H9 (cell line): ENCODE measurements at regions not wholly inside any gene's neighbourhood (a gene's known extent, or its start where the extent isn't known, plus 50 kb on each side); places are given as distances from the start of the nearest gene placed in this dataset.

Experiments used
- DNase-seq: peaks from one replicate; pipeline ENCODE4 v3.0.0-alpha.2; 2017
- H2AFZ ChIP-seq: one replicate; pipeline ENCODE4 v1.6.1; 2013; ENCODE audit warnings: mild to moderate bottlenecking, low read length, control low read depth, moderate library complexity
- H2AK5ac ChIP-seq: 2 replicates; pipeline ENCODE4 v1.6.1; 2013; ENCODE audit warnings: low read length, control low read depth, mixed read lengths; ENCODE audit not compliant: insufficient read length
- H2BK120ac ChIP-seq: one replicate; pipeline ENCODE4 v1.6.1; 2013; ENCODE audit warnings: low read depth, mild to moderate bottlenecking, low read length, control low read depth, inconsistent platforms; ENCODE audit not compliant: poor library complexity, severe bottlenecking
- H2BK12ac ChIP-seq: 2 replicates; pipeline ENCODE4 v1.6.1; 2013; ENCODE audit warnings: low read length, control low read depth, mixed read lengths, low read depth; ENCODE audit not compliant: insufficient read length
- H2BK15ac ChIP-seq: 2 replicates; pipeline ENCODE4 v1.6.1; 2013; ENCODE audit warnings: low read depth, low read length, control low read depth
- H2BK20ac ChIP-seq: one replicate; pipeline ENCODE4 v1.6.1; 2013; ENCODE audit warnings: low read depth, mild to moderate bottlenecking, low read length, control low read depth, inconsistent platforms; ENCODE audit not compliant: poor library complexity, severe bottlenecking
- H2BK5ac ChIP-seq: 2 replicates; pipeline ENCODE4 v1.6.1; 2013; ENCODE audit warnings: low read length, control low read depth, mixed read lengths; ENCODE audit not compliant: insufficient read length
- H3K14ac ChIP-seq: 2 replicates; pipeline ENCODE4 v1.6.1; 2013; ENCODE audit warnings: low read length, control low read depth; ENCODE audit not compliant: insufficient read depth
- H3K18ac ChIP-seq: 2 replicates; pipeline ENCODE4 v1.6.1; 2013; ENCODE audit warnings: low read depth, mild to moderate bottlenecking, mixed read lengths, low read length, control low read depth; ENCODE audit not compliant: insufficient read length
- H3K23ac ChIP-seq: 2 replicates; pipeline ENCODE4 v1.6.1; 2013; ENCODE audit warnings: low read length, control low read depth, mixed read lengths, low read depth; ENCODE audit not compliant: insufficient read length
- H3K23me2 ChIP-seq: 2 replicates; pipeline ENCODE4 v1.6.1; 2013; ENCODE audit warnings: low read depth, mild to moderate bottlenecking, mixed read lengths, low read length, control low read depth; ENCODE audit not compliant: insufficient read length, poor library complexity, severe bottlenecking
- H3K27ac ChIP-seq: 2 replicates; pipeline ENCODE4 v1.5.1; 2013; ENCODE audit warnings: low read length, control low read depth, mixed read lengths, low read depth; ENCODE audit not compliant: insufficient read length
- H3K27me3 ChIP-seq: 2 replicates; pipeline ENCODE4 v1.6.1; 2013; ENCODE audit warnings: low read length, control low read depth, inconsistent platforms; ENCODE audit not compliant: insufficient read depth
- H3K4ac ChIP-seq: 2 replicates; pipeline ENCODE4 v1.6.1; 2013; ENCODE audit warnings: low read depth, mild to moderate bottlenecking, control low read depth, inconsistent platforms, low read length, moderate library complexity
- H3K4me1 ChIP-seq: 2 replicates; pipeline ENCODE4 v1.6.1; 2013; ENCODE audit warnings: low read length, control low read depth, inconsistent platforms; ENCODE audit not compliant: insufficient read depth
- H3K4me2 ChIP-seq: 2 replicates; pipeline ENCODE4 v1.6.1; 2013; ENCODE audit warnings: low read length, control low read depth, mixed read lengths; ENCODE audit not compliant: insufficient read length, insufficient read depth
- H3K56ac ChIP-seq: 2 replicates; pipeline ENCODE4 v1.6.1; 2013; ENCODE audit warnings: low read depth, mild to moderate bottlenecking, mixed read lengths, low read length, control low read depth; ENCODE audit not compliant: insufficient read length
- H3K79me1 ChIP-seq: 2 replicates; pipeline ENCODE4 v1.6.1; 2013; ENCODE audit warnings: low read depth, mild to moderate bottlenecking, moderate library complexity, low read length, control low read depth, inconsistent platforms; ENCODE audit not compliant: insufficient read depth, poor library complexity, severe bottlenecking
- H3K79me2 ChIP-seq: 2 replicates; pipeline ENCODE4 v1.6.1; 2013; ENCODE audit warnings: low read length, control low read depth, inconsistent platforms; ENCODE audit not compliant: insufficient read depth
- H3K9ac ChIP-seq: 2 replicates; pipeline ENCODE4 v1.6.1; 2013; ENCODE audit warnings: low read length, control low read depth, mixed read lengths; ENCODE audit not compliant: insufficient read length; ENCODE audit errors: extremely low read depth
- H3K9me3 ChIP-seq: one replicate; pipeline ENCODE4 v1.6.1; 2013; ENCODE audit warnings: low read depth, low read length, inconsistent platforms; ENCODE audit not compliant: control insufficient read depth
- H3T11ph ChIP-seq: one replicate; pipeline ENCODE4 v1.6.1; 2013; ENCODE audit warnings: mild to moderate bottlenecking, low read length, control low read depth, inconsistent platforms
- H4K20me1 ChIP-seq: one replicate; pipeline ENCODE4 v1.6.1; 2013; ENCODE audit not compliant: control insufficient read depth, insufficient read length, insufficient read depth
- H4K5ac ChIP-seq: 2 replicates; pipeline ENCODE4 v1.6.1; 2013; ENCODE audit warnings: low read depth, mild to moderate bottlenecking, mixed read lengths, low read length, control low read depth; ENCODE audit not compliant: insufficient read length
- H4K8ac ChIP-seq: replicated peaks from 2 replicates; pipeline ENCODE4 v1.6.1; 2013; ENCODE audit warnings: low read length, control low read depth, mixed read lengths, low read depth; ENCODE audit not compliant: insufficient read length
- H4K91ac ChIP-seq: 2 replicates; pipeline ENCODE4 v1.6.1; 2013; ENCODE audit warnings: low read depth, mild to moderate bottlenecking, moderate library complexity, mixed read lengths, low read length, control low read depth; ENCODE audit not compliant: insufficient read length
- H3K27ac Mint-ChIP-seq, 3 experiments: 2 replicates in 2 of 3; 3 replicates in 1 of 3; pipeline ENCODE4 v1.8.0; 2020 to 2021; ENCODE audit warnings: mixed read lengths in 3 of 3, mild to moderate bottlenecking in 1 of 3, moderate library complexity in 1 of 3
- H3K27me3 Mint-ChIP-seq: 2 replicates; pipeline ENCODE4 v1.8.0; 2021; ENCODE audit warnings: low read depth, mild to moderate bottlenecking, moderate library complexity, mixed read lengths
- H3K36me3 Mint-ChIP-seq, 3 experiments: 2 replicates in 2 of 3; 3 replicates in 1 of 3; pipeline ENCODE4 v1.8.0; 2020 to 2021; ENCODE audit warnings: low read depth in 3 of 3, mixed read lengths in 3 of 3; ENCODE audit not compliant: insufficient read depth in 1 of 3
- H3K4me1 Mint-ChIP-seq, 2 experiments: 2 replicates each; pipeline ENCODE4 v1.8.0; 2020; ENCODE audit warnings: mixed read lengths in 2 of 2
- H3K4me3 Mint-ChIP-seq, 2 experiments: 2 replicates in 1 of 2; 3 replicates in 1 of 2; pipeline ENCODE4 v1.8.0; 2020 to 2021; ENCODE audit warnings: mild to moderate bottlenecking in 2 of 2, mixed read lengths in 2 of 2, moderate library complexity in 1 of 2
- H3K9me3 Mint-ChIP-seq, 2 experiments: 2 replicates in 1 of 2; 3 replicates in 1 of 2; pipeline ENCODE4 v1.8.0; 2020; ENCODE audit warnings: mild to moderate bottlenecking in 2 of 2, mixed read lengths in 2 of 2, moderate library complexity in 1 of 2
- CTCF ChIP-seq: fragments of 200-600 bp; sonication (generic); conservative IDR thresholded peaks from 3 replicates; pipeline ENCODE4 v1.8.0; 2021; ENCODE audit warnings: antibody characterized with exemption, mild to moderate bottlenecking
- WGBS: extraction: QIAGEN DNeasy Blood & Tissue Kit; methylation state at CpG from one replicate; pipeline ENCODE4 v1.1.7; 2013; ENCODE audit warnings: missing lambda C conversion rate, low lambda C conversion rate, mixed read lengths; ENCODE audit not compliant: insufficient read length; ENCODE audit errors: extremely low coverage; 5-methylcytosine and 5-hydroxymethylcytosine counted together

- WGBS, result no CpG with 5 or more reads among the region's 5 CpGs
- no peaks in the 10 kb centered on the region; the same call in 1 of the 2 replicates for H3K27me3 ChIP-seq
- H3K56ac ChIP-seq, result no peak overlapping the region
- DNase-seq, result no peak
- peaks cover 8% of the 10 kb centered on the region for H3K27me3 Mint-ChIP-seq
- H3K18ac ChIP-seq, result no peak overlapping the region
- H3K36me3 Mint-ChIP-seq, result no peaks in the 10 kb centered on the region
- H2BK120ac ChIP-seq, result no peak overlapping the region
- no peaks in the 10 kb centered on the region for H3K79me1 ChIP-seq
- H3K27ac Mint-ChIP-seq, result no peak overlapping the region
- H2BK20ac ChIP-seq, result no peak overlapping the region
- H3K4me1 ChIP-seq, result peaks cover 4% of the 10 kb centered on the region; the same call in 1 of the 2 replicates
- no peak overlapping the region for H2AK5ac ChIP-seq
- H3K4ac ChIP-seq, result no peak overlapping the region
- H3T11ph ChIP-seq, result no peak overlapping the region
- no peaks in the 10 kb centered on the region for H3K23me2 ChIP-seq
- H3K9me3 ChIP-seq, result no peaks in the 10 kb centered on the region
- no peak overlapping the region for H4K91ac ChIP-seq
- H2BK15ac ChIP-seq, result no peak overlapping the region
- no peak overlapping the region for H2AFZ ChIP-seq
- H2BK5ac ChIP-seq, result no peak overlapping the region
- no peaks in the 10 kb centered on the region for H3K79me2 ChIP-seq
- H3K4me2 ChIP-seq, result no peak overlapping the region
- H4K8ac ChIP-seq, result no peak overlapping the region
- H3K27ac ChIP-seq, result no peak overlapping the region
- H3K4me3 Mint-ChIP-seq, result no peak overlapping the region
- H3K4me1 Mint-ChIP-seq, result peaks cover 18 to 21% of the 10 kb centered on the region in 2 experiments
- H3K9ac ChIP-seq, result no peak overlapping the region
- H3K9me3 Mint-ChIP-seq, result no peaks in the 10 kb centered on the region
- TF ChIP-seq CTCF, result no peak
- H4K5ac ChIP-seq, result no peak overlapping the region
- H3K23ac ChIP-seq, result no peak overlapping the region
- H4K20me1 ChIP-seq, result no peaks in the 10 kb centered on the region
- no peak overlapping the region for H3K14ac ChIP-seq
- H2BK12ac ChIP-seq, result no peak overlapping the region
Measured at GRCh38 chr9:19939734-19940278, 151.0 kb upstream of the SLC24A2 start.
